ENCODE measurements at regions not wholly inside any gene's neighbourhood (a gene's known extent, or its start where the extent isn't known, plus 50 kb on each side); places are given as distances from the start of the nearest gene placed in this dataset.

GRCh38 chr4:126869967-126870366 is 762.8 kb upstream of the INTU start:
- Histone ChIP-seq H3K9ac (replicated peaks; ENCODE audit: extremely low read depth, insufficient read depth, low read length) (no peak overlapping the region), H3K4me2 (ENCODE audit: insufficient read depth, low read length) (no peak overlapping the region)
- CTCF ChIA-PET = no interaction called here

More at GRCh38 chr4:126869967-126870366, 762.8 kb upstream of the INTU start:
- dilution Hi-C loops (cut with MboI; ENCODE audit: extremely low pct_ligation_motif_present, low sequenced_read_pairs) (no loop called here), intact Hi-C loops (cut with micrococcal nuclease) (no loop called here)
- POLR2A ChIA-PET = no interaction called here
- no peak for TF ChIP-seq JUN (IDR thresholded peaks at IDR 0.05; ENCODE audit: borderline replicate concordance, insufficient read depth, insufficient read length, low read depth)
- TF ChIP-seq GATA2 (IDR thresholded peaks at IDR 0.05; ENCODE audit: insufficient read depth, insufficient read length, low read depth, low read length) = no peak
- no peak for TF ChIP-seq POLR2AphosphoS5 (IDR thresholded peaks at IDR 0.05; ENCODE audit: insufficient read depth, low read depth, low read length)
- TF ChIP-seq, protein P1, sequence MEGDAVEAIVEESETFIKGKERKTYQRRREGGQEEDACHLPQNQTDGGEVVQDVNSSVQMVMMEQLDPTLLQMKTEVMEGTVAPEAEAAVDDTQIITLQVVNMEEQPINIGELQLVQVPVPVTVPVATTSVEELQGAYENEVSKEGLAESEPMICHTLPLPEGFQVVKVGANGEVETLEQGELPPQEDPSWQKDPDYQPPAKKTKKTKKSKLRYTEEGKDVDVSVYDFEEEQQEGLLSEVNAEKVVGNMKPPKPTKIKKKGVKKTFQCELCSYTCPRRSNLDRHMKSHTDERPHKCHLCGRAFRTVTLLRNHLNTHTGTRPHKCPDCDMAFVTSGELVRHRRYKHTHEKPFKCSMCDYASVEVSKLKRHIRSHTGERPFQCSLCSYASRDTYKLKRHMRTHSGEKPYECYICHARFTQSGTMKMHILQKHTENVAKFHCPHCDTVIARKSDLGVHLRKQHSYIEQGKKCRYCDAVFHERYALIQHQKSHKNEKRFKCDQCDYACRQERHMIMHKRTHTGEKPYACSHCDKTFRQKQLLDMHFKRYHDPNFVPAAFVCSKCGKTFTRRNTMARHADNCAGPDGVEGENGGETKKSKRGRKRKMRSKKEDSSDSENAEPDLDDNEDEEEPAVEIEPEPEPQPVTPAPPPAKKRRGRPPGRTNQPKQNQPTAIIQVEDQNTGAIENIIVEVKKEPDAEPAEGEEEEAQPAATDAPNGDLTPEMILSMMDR (IDR thresholded peaks at IDR 0.05; ENCODE audit: extremely low read depth in 1 of 2, insufficient read depth in 1 of 2, low read depth in 1 of 2, low read length in 2 of 2) = no peak
- no peak for TF ChIP-seq EZH2 (IDR thresholded peaks at IDR 0.05; ENCODE audit: borderline replicate concordance, low read depth, low read length, severe bottlenecking)
- no peak for TF ChIP-seq MYC (IDR thresholded peaks at IDR 0.05; ENCODE audit: low read depth, low read length)
- no peak for TF ChIP-seq POLR2A (IDR thresholded peaks at IDR 0.05; ENCODE audit: low read depth, low read length)
- TF ChIP-seq, protein P2, sequence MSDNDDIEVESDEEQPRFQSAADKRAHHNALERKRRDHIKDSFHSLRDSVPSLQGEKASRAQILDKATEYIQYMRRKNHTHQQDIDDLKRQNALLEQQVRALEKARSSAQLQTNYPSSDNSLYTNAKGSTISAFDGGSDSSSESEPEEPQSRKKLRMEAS (IDR thresholded peaks at IDR 0.05; ENCODE audit: insufficient read depth, insufficient read length) = no peak
- TF ChIP-seq FOS (IDR thresholded peaks at IDR 0.05; ENCODE audit: borderline replicate concordance, insufficient read depth, low read length) = no peak
- Histone ChIP-seq H3K36me3 (ENCODE audit: control insufficient read depth in 2 of 2, extremely low read depth in 1 of 2, insufficient read depth in 2 of 2, low read length in 2 of 2) (no peaks in the 10 kb centered on the region), H3K4me1 (ENCODE audit: control insufficient read depth, extremely low read depth, insufficient read depth, low read length) (no peaks in the 10 kb centered on the region), H3K9me3 (replicated peaks; ENCODE audit: control insufficient read depth, insufficient read depth, low read length) (peaks cover 2% of the 10 kb centered on the region), H3K27ac (ENCODE audit: insufficient read depth, low read depth, low read length) (no peak overlapping the region), H4K20me1 (replicated peaks; ENCODE audit: control insufficient read depth, extremely low read depth, insufficient read depth, low read length) (no peaks in the 10 kb centered on the region), H3K4me3 (replicated peaks in 1 of 3; ENCODE audit: insufficient read depth in 1 of 3, low read depth in 1 of 3, low read length in 3 of 3) (no peak overlapping the region), H3K79me2 (ENCODE audit: control insufficient read depth, insufficient read depth, low read length) (no peaks in the 10 kb centered on the region), H2AFZ (ENCODE audit: low read depth, low read length) (no peak overlapping the region), H3K9me1 (replicated peaks; ENCODE audit: control insufficient read depth, extremely low read depth, insufficient read depth, low read length) (no peaks in the 10 kb centered on the region), H3K27me3 (ENCODE audit: control insufficient read depth in 2 of 2, insufficient read depth in 2 of 2, low read length in 2 of 2) (no peaks in the 10 kb centered on the region)
- no peak for FAIRE-seq
- DNase-seq (ENCODE audit: low read depth, low spot score) = no peak
- BruUV-seq (replicated peaks) = no TSS peak
